CD4-positive, alpha-beta T cell treated with Interleukin-1 beta for 1 hour (primary cell): ENCODE measurements at regions not wholly inside any gene's neighbourhood (a gene's known extent, or its start where the extent isn't known, plus 50 kb on each side); places are given as distances from the start of the nearest gene placed in this dataset.

Experiments used
- DNase-seq, 2 donors: peaks; one replicate each; pipeline ENCODE4 v3.0.0-alpha.2; 2020 to 2022

- DNase-seq, result no peak
Observed at GRCh38 chr4:74878323-74878722, 54.6 kb upstream of the PARM1 start.

- no peak for DNase-seq
Observed at GRCh38 chr4:74875451-74875850, 57.5 kb upstream of the PARM1 start.

- DNase-seq, result peak; percentile 15 to 49
Observed at GRCh38 chr4:74874753-74875367, 58.1 kb upstream of the PARM1 start.

GRCh38 chr4:74873545-74874301 is 59.2 kb upstream of the PARM1 start:
- no peak for DNase-seq

GRCh38 chr4:74858921-74859562 is 64.7 kb upstream of the BTC start:
- no peak for DNase-seq

GRCh38 chr4:74855879-74856278 is 61.6 kb upstream of the BTC start:
- DNase-seq, result no peak

GRCh38 chr4:74848774-74849173 is 54.5 kb upstream of the BTC start:
- no peak for DNase-seq

- DNase-seq, result no peak
Observed at GRCh38 chr4:74845834-74846233, 51.5 kb upstream of the BTC start.
